ENCODE measurements at regions not wholly inside any gene's neighbourhood (a gene's known extent, or its start where the extent isn't known, plus 50 kb on each side); places are given as distances from the start of the nearest gene placed in this dataset.
"Not testable (repeated sequence)": the region's sequence is repeated elsewhere in the genome, so short reads cannot be mapped to it uniquely, and the experiment has no call there.

DNA sequence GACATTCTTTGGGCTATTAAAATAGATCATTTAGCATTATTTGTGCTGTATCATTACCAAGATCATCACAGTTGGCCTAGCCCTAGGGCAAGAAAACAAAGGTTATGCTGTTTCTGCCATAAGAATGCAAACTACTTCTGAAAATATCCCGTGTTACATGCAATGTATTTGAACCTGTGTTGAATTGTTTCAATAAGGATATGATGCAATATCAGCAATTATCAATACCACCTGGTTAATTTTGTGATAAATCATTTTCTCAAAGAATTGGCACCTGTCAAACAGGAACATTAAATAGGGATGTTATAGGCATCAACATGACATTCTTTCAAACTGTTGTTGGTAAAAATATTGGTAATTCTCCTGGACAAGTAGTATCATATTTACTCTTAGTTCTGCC is 2002.0 kb upstream of the CDH9 start:
- DNase-seq (ENCODE audit: extremely low read depth, low read depth, low spot score): no peak

DNA sequence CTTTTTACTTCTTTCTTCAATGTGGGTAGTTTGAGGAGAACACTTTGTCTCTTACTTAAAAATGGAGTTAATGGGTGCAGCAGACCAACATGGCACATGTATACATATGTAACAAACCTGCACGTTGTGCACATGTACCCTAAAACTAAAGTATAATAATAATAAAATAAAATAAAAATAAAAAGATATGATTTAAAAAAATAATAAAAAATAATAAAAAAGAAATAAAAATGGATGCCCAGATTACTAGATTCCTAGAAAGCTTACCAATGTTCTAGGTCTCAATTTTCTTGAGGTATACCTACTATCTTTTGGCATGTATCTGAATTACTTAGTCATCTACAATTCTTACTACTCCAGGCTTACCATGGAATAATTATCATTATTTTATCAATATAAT is 2001.6 kb upstream of the CDH9 start:
- DNase-seq (ENCODE audit: extremely low read depth, low read depth, low spot score): no peak

DNA sequence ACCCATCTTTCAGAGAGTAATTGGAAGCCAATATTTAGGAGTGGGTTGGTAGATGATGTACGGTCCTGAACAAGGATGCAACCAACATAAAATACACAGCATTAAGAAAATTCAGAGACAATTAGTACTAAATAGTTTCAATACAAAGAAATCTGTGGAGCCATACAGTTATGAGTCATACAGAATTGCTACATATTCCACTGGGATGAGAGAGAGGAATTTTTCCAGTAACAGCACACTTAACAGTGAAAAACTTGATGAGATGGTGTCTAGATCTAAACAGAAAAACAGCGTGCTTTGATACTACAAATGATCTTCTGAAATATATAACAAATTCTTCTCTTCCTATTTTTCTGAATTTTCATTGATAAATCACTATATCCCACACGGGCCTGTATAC is 1999.3 kb upstream of the CDH9 start:
- no peak for DNase-seq (ENCODE audit: extremely low read depth, low read depth, low spot score)

DNA sequence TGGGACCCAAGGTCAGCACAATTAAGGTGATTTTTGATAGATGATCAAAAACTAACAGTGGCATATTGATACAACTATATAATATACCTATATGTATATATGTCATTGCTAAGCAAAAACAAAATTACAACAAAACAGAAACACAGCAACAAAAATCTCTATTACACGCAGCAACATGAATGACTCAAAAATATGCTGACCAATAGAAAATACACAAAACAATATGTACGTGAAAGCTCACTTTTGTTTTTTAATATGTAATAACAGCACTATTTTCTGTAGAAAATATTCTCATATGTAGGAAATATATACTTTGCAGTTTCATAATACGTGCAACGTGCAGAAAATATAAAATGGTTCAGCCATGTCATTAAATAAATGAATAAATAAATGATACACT is 1985.7 kb upstream of the CDH9 start:
- DNase-seq (ENCODE audit: extremely low read depth, low read depth, low spot score): no peak

DNA sequence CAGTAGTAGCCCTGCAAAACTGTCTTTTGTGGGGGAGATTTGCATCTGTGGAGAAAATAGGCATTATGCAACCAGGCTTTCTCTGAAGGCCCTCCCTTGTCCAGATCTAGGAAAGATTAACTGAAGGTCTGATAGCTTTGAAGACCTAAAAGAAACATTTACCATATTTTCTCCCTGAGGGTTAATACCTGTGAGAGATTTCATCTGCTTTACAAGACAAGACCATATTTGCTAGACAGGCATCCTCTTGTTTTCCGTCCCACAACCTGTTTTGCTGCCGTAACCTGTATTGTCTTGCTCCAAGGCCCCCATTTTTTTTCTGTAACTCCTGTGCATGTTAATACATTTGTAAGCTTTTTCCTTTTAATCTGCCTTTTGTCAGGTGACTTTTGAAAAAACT is 1985.2 kb upstream of the CDH9 start:
- DNase-seq (ENCODE audit: extremely low read depth, low read depth, low spot score): no peak

DNA sequence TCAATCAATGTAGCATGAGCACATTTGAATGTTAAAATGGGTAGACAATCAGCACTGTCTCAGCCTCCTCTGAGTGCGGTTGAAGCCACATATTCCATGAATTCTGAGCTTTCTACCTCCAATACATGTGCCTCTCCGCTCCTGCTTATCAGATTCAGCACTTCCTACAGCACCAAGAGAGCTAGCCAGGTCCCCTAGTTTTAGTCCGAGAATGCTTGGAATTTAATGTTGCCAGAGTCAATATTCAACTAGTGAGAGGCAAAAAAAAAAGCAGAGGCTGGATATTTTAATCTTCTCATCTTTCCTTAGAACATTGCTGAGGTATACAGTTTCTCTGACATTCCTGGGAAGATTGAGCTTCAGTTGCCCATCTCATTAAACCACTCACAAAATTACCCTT is 1979.1 kb upstream of the CDH9 start:
- DNase-seq (ENCODE audit: extremely low read depth, low read depth, low spot score): no peak

DNA sequence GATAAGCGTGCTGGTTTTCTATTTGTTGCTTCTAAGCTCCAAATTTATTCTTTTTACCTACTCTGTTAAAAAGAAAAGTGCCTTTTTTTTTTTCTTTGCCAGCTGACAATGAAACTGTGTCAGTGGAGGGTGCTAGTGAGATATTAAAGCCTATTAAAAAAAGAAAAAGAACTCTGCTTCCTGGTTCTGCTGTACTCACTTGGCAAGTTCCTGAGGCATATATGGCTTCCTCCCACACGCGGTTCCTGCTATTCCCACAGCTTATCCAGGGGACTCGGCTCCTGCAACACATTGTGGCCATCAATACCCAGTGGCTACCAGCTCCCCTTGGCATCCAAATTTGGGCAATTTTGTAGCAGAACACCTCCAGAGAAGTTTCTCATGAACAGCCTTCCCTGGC is 1977.7 kb upstream of the CDH9 start:
- DNase-seq (ENCODE audit: extremely low read depth, low read depth, low spot score): no peak

DNA sequence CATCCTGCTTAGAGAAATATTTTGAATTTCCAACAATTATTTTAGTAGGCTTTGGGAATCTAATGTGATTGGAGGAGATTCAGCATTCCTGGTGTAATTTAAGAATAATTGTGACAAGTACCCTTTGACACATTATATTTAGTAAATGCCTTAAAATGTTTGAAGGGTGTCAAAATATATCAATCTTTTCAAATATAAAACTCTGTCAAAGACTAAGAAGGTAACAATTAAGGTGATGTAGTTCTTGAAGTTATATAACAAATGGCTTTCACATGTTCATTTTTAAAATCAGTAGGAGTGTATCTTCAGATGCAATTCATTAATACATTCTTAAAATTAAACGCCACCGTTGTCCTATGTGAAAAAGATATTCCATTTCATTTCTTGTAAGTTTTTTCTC is 1977.1 kb upstream of the CDH9 start:
- no peak for DNase-seq (ENCODE audit: extremely low read depth, low read depth, low spot score)

DNA sequence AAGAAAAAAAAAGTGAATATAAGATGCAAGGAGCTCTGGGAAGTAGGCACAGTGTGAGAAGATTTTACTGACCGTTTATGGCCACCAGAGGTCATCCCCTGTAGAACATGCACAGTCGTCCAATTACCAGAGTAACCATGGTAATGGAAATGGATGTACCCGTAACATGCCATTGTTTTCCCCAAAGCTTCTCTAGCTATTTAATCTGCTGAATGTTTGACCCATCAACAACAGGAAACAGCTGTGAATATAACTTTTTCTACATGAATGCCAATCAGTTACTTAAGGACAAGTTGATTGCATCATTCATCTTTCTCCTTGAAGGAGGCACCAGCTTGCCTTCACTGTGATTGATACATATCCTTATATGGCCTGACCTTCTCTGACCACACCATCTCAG is 1967.0 kb upstream of the CDH9 start:
- no peak for DNase-seq (ENCODE audit: extremely low read depth, low read depth, low spot score)

DNA sequence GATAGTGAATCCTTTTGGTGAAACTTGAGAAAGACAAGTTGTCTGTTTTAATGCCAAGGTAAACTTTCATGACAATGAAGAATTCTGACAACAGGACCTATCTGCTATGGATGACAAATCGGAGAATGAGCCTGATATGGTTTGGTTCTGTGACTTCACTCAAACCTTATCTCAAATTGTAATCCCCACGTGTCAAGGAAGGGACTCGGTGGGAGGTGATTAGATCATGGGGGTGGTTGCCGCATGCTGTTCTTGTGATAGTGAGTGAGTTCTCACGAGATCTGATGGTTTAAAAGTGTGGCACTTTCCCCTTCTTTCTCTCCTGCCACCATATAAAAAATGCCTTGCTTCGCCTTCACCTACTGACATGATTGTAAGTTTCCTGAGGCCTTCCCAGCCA is 1964.1 kb upstream of the CDH9 start:
- DNase-seq (ENCODE audit: extremely low read depth, low read depth, low spot score): no peak

DNA sequence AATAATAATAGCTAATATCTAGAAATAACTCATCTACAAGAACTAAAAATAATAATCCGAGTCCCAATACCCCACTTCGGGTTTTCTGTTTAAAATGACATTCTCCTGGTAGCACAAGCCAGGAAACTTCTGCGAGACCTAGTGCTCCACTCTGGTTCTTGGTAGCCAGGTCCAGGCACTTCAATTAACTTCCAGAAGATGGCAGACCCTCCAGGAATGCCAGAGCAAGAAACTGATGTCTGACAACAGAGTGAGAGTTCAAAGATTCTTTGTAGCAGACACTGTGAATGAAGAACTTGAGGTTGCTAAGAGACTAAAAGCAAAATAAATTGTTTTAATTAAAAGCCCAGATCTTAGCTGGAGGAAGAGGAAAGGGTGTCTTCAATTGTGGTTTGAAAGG is 1963.3 kb upstream of the CDH9 start:
- DNase-seq (ENCODE audit: extremely low read depth, low read depth, low spot score): no peak

DNA sequence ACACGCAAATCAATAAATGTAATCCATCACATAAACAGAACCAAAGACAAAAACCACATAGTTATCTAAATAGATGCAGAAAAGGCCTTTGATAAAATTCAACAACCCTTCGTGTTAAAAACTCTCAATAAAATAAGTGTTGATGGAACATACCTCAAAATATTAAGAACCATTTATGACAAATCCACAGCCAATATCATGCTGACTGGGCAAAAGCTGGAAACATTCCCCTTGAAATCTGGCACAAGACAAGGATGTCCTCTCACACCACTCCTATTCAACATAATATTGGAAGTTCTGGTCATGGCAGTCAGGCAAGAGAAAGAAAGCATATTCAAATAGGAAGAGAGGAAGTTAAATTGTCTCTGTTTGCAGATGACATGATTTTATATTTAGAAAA is 1946.3 kb upstream of the CDH9 start:
- no peak for DNase-seq (ENCODE audit: extremely low read depth, low read depth, low spot score)

DNA sequence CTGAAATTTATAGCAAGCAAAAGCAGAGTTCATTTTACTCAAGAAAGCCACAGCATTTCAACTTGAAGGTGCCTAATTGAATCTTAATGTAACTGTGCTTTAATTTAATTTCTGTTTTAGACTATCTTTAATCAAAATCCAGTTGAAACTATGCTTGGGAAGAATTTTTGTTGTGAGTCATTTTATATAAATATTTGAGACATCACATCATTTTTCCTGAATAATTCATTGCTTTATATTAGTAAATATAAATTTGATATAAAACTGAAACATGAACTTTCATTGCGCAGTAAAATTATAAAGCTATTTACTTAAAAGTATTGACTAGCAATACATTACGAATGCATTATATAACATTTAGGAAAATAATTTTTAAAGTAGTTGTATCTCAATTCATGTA is 1937.1 kb upstream of the CDH9 start:
- DNase-seq (ENCODE audit: extremely low read depth, low read depth, low spot score): no peak

DNA sequence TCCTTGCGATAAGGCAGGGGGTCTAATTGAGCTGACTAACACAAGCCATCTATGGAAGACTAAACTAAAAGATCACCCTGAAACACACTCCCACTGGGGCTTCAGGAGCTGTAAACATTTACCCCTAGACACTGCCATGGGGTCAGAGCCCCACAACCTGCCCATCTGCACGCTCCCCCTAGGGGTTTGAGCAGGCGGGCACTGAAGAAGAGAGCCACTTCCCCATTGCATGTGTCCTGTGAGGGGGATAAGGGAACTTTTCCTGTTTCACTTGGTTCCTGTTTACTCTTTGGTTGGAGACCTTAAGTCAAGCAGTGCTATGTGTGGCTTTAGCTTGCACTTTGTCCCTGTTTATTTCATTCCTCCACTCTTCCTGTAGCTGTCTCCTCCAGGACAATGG is 1929.5 kb upstream of the CDH9 start:
- no peak for DNase-seq (ENCODE audit: extremely low read depth, low read depth, low spot score)

DNA sequence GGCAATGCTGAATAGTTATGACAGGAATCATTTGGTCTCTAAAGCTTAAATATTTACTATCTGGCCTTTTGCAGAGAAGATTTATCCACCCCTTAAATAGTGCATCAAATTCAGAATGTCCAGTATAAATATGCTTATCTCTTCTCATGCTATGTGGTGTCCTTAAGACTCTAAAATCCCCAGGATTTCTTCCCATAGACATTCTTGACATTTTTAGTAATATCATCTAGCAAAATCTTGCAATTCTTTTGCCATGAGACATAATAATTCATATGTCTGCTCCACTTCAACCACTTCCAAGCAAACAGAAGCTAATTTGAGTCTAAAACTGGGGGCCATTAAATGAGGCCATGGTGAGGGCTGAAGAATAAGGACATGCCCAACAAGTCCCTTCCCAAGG is 1923.4 kb upstream of the CDH9 start:
- no peak for DNase-seq (ENCODE audit: extremely low read depth, low read depth, low spot score)

DNA sequence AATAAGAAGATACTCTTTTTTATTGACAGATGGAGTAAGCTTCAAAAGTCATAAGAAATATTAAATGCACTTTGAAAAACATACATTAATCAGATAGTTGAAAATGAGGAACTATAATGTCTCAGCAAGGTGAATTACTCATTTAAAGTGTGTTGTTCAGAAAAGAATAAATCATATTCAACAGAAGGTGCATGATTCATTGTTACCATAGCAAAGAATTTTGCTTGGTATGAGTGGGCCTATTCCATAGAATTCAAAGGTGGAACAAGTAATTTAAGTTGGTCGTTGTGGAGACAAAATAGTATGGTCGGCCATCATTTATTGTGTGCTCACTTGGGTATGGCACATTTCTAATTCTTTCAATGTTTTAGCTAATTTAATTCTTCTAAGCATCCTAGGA is 1920.2 kb upstream of the CDH9 start:
- DNase-seq (ENCODE audit: extremely low read depth, low read depth, low spot score): no peak

DNA sequence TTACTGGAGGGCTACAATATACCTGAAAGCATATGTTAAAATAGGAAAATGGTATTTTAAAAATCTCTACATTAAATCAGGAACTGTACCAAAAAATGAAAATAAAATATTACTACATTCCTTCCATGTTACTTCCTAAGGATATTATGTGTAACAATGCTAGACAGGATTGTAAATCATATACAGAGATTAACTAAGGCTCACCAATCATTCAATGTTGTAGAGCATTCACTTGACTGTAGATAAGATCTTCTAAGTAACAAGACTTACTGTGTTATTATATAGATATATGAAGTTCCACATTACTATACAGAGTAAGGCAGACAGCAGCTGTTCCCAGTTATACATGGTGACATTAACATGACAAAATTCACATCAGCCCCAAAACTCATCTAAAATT is 1919.1 kb upstream of the CDH9 start:
- DNase-seq (ENCODE audit: extremely low read depth, low read depth, low spot score): no peak

DNA sequence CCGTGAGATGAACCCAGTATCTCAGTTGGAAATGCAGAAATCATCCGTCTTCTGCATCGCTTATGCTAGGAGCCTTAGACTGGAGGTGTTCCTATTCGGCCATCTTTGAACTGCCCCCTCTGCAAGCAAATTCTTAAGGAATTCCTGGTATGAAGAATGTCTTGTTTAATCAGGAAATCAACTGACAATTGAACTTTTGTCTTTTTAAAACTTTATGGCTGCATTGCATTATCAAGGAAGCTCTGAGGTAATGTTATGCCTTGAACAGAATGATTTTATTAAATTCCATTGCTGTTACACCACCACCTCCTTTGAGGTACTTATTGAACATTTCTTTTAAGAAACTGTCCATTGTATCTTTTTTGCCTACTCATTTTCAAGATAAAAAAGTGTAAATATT is 1915.7 kb upstream of the CDH9 start:
- no peak for DNase-seq (ENCODE audit: extremely low read depth, low read depth, low spot score)

DNA sequence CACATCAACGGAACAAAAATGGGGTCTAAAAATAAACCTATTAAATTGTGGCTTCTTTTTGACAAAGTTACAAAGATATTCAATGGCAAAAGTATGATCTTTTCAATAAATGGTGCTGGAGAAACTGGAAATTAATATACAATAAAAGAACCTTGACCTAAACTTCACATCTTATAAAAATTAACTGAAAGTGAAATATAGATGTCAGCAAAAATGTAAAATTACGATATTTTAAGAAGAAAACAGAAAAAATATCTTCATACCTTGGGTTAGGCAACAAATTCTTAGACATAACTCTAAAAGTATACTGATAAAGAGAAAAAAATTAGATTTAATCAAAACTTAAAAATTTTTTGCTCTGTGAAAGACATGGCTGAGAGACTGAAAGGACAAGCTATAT is 1909.5 kb upstream of the CDH9 start:
- no peak for DNase-seq (ENCODE audit: extremely low read depth, low read depth, low spot score)

DNA sequence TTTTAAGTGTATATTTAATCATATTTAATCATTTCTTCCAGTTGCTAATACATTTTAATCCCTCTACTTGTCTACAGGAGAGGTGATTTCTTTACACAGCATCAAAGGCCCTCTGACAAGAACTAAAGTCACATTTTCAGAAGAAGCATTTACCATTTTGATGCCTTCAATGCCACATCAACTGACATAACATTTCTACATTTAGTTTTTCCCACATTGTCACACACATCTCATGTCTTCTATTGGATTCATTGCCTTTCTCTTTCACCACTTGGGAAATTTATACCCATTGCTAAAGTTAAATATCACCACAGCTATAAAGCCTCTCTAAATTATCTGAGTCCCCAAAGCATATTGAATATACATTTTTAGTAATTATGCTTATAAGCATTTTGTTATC is 1907.5 kb upstream of the CDH9 start:
- DNase-seq (ENCODE audit: extremely low read depth, low read depth, low spot score): no peak

DNA sequence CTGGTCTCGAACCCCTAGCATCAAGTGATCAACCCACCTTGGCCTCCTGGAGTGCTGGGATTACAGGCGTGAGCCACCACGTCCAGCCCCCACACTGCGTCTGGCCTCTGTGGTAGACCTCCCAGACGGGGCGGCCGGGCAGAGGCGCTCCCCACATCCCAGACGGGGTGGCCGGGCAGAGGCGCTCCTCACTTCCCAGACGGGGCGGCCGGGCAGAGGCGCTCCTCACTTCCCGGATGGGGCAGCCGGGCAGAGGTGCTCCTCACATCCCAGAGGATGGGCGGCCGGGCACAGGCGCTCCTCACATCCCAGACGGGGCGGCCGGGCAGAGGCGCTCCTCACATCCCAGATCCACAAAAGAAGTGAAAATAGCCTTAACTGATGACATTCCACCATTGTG is 1891.0 kb upstream of the CDH9 start:
- DNase-seq (ENCODE audit: extremely low read depth, low read depth, low spot score): not testable (repeated sequence)

DNA sequence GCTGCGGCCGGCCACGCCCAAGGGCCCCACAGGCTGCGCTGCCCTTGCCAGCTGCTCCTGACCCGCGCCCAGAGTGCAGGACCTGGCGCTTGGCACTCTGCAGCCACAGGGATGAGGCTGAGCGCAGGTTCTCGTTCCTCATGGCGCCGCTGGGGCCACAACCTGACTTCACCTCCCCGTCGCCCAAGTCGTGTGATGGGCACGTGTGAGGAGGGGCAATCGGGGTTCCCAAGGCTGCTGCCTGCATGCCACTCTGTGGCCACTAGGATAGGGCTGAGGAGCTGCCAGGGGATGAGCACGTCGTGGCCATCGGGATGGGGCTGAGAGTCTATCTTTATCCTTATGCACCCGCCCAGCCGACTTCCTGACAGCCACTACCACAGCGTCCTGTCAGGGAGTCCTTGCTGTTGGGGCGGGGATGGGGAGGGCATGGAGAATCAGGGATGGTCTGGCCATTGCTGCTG is 1890.0 kb upstream of the CDH9 start:
- not testable (repeated sequence) for DNase-seq (ENCODE audit: extremely low read depth, low read depth, low spot score)

DNA sequence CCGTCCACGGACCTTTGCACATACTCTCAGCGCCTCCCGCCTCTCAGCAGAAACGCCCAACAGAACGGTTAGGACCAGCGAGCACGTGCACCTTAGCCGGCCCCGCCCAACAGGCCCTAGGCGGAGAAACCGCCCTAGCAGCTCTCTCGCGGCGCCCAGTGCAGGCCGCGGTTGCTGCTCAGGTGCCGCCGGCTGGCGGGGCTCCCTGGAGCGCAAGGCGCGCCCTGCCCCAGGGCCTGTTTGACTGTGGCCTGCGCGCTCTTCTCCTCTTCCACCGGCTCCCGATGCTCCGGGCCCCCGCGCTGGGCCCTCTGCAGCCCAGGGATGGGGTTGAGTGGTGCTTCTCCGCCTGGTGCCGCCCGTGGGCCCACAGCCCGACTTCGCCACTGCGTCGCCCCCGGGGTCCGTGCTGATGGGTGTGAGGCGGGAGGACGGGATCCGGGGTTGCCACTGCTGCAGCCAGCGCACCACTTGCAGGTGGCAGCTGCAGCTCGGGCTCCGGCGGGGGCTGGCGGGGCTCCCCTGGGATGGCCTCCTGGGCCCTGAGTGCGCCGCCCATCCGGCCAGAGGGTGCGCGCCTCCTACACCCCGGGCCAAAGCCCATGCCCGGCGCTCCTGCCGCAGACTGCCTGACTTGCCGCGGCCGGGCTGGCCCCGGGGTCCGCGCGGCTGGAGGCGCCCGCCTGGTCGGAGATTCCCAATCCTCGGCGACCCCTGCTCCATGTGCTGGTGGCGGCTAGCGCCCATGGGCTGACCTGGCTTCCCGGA is 1889.4 kb upstream of the CDH9 start:
- no peak for DNase-seq (ENCODE audit: extremely low read depth, low read depth, low spot score)

Measured in glomerular endothelial cell (primary cell).